ENCODE measurements at regions not wholly inside any gene's neighbourhood (a gene's known extent, or its start where the extent isn't known, plus 50 kb on each side); places are given as distances from the start of the nearest gene placed in this dataset.

DNA sequence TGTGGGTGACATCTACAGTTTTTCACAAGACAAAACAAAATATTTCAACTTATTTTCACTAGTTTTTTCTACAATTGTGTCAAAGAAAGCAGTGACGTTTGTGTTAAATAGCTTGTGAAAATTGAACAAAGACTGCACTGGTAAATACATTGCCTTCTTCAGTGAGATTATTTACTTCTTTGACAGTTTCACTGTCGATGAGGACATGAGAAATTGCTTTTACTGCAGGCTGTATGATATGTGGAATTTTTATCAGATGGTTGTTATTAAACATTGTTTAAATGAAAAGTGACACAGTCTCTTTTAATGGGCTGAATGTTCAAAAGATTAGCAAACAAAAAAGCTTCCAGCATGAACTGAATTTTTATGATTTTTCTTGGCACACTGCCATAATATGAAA lies 773.9 kb upstream of the CADM2 start:
- ATAC-seq: no peak
- no peak overlapping the region for H3K4me3 ChIP-seq
- no peak for DNase-seq
- H3K9me3 ChIP-seq: no peaks in the 10 kb centered on the region
- no peak overlapping the region for H3K27ac ChIP-seq
- H3K4me1 ChIP-seq: no peaks in the 10 kb centered on the region
- H3K36me3 ChIP-seq: no peaks in the 10 kb centered on the region
- WGBS, 4 donors: 56 to 72% (median 61%) methylated on average over 2 of the region's 2 CpGs
- TF ChIP-seq POLR2A (IDR thresholded peaks at IDR 0.05): no peak
- TF ChIP-seq, protein P1, sequence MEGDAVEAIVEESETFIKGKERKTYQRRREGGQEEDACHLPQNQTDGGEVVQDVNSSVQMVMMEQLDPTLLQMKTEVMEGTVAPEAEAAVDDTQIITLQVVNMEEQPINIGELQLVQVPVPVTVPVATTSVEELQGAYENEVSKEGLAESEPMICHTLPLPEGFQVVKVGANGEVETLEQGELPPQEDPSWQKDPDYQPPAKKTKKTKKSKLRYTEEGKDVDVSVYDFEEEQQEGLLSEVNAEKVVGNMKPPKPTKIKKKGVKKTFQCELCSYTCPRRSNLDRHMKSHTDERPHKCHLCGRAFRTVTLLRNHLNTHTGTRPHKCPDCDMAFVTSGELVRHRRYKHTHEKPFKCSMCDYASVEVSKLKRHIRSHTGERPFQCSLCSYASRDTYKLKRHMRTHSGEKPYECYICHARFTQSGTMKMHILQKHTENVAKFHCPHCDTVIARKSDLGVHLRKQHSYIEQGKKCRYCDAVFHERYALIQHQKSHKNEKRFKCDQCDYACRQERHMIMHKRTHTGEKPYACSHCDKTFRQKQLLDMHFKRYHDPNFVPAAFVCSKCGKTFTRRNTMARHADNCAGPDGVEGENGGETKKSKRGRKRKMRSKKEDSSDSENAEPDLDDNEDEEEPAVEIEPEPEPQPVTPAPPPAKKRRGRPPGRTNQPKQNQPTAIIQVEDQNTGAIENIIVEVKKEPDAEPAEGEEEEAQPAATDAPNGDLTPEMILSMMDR (IDR thresholded peaks at IDR 0.05): no peak
- no peaks in the 10 kb centered on the region for H3K27me3 ChIP-seq
- intact Hi-C loops (cut with DNase I): no loop called here

DNA sequence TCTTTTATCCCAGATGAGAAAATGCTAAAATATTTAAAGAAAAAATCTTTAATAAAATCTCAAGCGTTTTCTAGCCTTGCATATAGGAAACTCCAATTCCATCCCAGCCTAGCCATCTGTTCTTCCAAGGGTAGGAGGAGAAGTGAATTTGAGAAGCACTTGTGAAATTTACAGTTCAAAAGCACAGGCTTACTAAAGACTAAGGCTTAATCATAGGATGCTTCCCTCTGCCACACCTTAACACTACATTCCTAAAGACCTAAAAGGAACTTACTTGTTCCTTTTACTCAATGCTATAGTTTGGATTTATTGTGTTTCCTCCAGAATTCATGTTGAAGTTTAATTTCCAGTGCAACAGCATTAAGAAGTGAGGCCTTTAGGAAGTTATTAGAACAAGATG lies 764.8 kb upstream of the CADM2 start:
- H3K27me3 ChIP-seq: no peaks in the 10 kb centered on the region
- TF ChIP-seq, protein P1 (IDR thresholded peaks at IDR 0.05): no peak
- no peak for TF ChIP-seq POLR2A (IDR thresholded peaks at IDR 0.05)
- no peak overlapping the region for H3K27ac ChIP-seq
- H3K36me3 ChIP-seq: no peaks in the 10 kb centered on the region
- 65 to 76% (median 71%) methylated on average over 1 of the region's 1 CpG for WGBS, 4 donors
- no peaks in the 10 kb centered on the region for H3K4me1 ChIP-seq
- ATAC-seq (no peak), DNase-seq (no peak)
- H3K9me3 ChIP-seq: peaks cover 0 to 26% (median 16%) of the 10 kb centered on the region in 12 donors
- H3K4me3 ChIP-seq: no peak overlapping the region
- intact Hi-C loops (cut with DNase I): no loop called here

DNA sequence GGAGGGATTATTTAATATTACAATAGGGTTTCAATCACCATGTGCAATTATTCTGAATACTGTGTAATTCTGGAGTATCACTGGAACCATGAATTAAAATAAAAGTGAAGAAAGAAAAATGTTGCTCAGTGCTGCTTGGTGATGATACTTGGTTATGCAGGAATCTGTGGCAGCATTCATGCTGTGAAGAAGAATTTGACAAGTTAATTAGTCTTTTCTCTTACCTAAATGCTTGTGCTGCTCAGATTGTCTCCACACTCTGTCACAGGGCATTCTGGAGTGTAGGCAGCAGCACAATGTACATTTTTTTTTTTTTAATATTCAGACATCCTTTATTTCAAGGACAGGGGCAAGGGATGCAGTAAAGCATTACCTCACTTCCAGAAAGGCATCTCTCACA lies 749.3 kb upstream of the CADM2 start:
- intact Hi-C loops (cut with DNase I): no loop called here
- peaks cover 0 to 9% (median 0%) of the 10 kb centered on the region in 12 donors for H3K9me3 ChIP-seq
- ATAC-seq: no peak
- TF ChIP-seq POLR2A (IDR thresholded peaks at IDR 0.05): no peak
- TF ChIP-seq, protein P1 (IDR thresholded peaks at IDR 0.05): no peak
- no peaks in the 10 kb centered on the region for H3K36me3 ChIP-seq
- no peak for DNase-seq
- no peaks in the 10 kb centered on the region for H3K4me1 ChIP-seq
- no peaks in the 10 kb centered on the region for H3K27me3 ChIP-seq
- no peak overlapping the region for H3K4me3 ChIP-seq
- H3K27ac ChIP-seq: no peak overlapping the region

DNA sequence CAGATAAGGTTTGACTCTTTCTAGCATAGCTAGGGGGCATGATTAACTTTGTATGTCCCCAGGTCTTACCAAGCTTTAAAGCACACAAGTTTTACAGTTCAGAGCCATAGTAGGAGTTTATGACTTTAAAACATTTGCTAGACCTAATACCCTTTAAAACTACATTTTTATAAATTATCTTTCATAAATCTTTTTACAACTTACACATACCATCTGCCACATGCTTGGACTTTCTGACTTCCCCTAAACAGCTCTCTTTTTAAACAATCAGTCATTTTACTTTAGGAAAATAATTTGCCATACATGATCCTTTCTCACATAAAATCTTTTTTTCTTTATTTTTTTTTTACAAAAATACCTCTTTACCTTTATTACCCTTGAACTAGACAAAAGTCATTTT lies 735.3 kb upstream of the CADM2 start:
- ATAC-seq (no peak), DNase-seq (no peak)
- Histone ChIP-seq H3K27ac (no peak overlapping the region), H3K4me3 (no peak overlapping the region), H3K4me1 (no peaks in the 10 kb centered on the region), H3K27me3 (no peaks in the 10 kb centered on the region), H3K36me3 (no peaks in the 10 kb centered on the region), H3K9me3 (peaks cover 0 to 33% (median 4%) of the 10 kb centered on the region in 12 donors)
- TF ChIP-seq, protein P1 (IDR thresholded peaks at IDR 0.05): no peak
- TF ChIP-seq POLR2A (IDR thresholded peaks at IDR 0.05): no peak
- intact Hi-C loops (cut with DNase I): no loop called here
